Activated T-helper 1 cell treated with anti-CD3 and anti-CD28 coated beads, Interleukin-2, amount 50 U/mL, for 16 hours (primary cell): ENCODE measurements at regions not wholly inside any gene's neighbourhood (a gene's known extent, or its start where the extent isn't known, plus 50 kb on each side); places are given as distances from the start of the nearest gene placed in this dataset.

ENCODE experiments used
- DNase-seq, 2 donors: peaks; one replicate each; pipeline ENCODE4 v3.0.0-alpha.2; 2020; ENCODE audit warnings: low read depth in 1 of 2, low spot score in 1 of 2

DNA sequence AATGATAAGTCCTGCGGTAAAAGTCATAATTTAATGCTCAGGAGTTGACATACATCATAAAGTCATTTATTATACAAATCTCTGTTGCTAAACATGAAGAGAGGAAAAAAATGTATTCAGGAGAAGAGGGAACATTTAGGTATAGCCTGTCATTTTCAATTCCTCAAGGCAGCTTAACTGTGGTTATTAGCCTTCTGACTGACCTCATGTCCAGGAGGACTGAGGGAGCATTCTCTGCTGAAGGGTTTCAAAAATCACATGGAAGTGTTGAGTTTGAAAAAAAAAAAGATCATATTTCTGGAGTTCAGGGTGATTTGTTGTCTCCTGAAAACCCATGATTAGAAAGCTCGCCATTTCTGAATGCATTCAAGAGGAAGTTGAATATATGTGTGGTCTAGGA, 1371.1 kb upstream of the LRRTM1 start:
- DNase-seq: no peak

DNA sequence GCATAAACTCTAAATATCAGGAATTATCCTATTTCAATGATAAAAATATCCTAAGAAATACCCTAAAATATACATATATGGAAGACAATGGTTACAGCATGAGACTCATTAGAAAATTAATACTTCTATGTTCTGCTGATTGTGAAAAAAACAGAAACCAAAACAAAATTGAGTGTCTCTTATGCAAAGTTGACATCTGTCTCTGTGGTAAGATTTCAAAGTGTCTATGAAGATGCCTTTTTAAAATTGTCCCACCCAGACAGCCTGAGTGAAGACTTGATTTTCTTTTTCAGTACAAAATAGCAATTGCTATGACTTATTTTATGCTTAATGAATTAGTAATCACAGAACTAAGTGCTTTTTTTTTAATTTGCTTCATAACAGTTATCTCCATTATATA, 1368.4 kb upstream of the LRRTM1 start:
- no peak for DNase-seq

DNA sequence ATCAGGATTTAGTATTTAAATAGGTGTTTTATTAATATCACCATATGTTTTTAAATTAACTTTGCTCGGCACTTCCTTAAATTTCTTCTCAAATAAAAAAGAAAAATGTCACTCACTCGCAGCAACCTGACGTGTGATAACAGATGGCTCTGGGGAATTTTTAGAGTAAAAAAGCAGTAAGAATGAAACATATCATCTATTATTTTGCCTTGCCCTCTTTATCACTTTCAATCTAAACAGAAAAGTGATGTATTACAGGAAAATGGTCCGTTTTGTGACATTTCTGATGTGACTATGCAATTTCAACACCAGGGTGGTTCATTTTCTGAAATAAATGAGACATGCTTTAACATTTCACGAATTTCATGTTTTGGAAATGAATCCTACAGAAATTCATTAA, 1368.0 kb upstream of the LRRTM1 start:
- no peak for DNase-seq

DNA sequence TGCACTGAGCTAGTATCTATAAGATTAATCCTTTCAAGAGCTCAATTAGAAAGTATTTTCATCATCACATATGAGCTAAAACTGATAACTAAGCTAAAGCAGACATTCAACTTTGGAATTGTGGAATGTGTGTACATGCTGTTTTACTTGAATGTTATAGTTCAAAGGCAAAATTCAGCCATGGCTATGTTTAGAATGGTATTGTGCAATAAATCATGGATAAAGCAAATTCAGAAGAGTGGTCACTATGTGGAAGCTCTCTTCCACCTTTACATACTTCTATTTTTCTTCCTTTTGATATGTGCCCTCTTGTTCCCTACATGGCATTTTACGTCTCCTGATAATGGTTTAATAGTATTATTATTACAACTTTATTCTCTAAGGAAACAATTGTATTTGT, 1366.3 kb upstream of the LRRTM1 start:
- no peak for DNase-seq

DNA sequence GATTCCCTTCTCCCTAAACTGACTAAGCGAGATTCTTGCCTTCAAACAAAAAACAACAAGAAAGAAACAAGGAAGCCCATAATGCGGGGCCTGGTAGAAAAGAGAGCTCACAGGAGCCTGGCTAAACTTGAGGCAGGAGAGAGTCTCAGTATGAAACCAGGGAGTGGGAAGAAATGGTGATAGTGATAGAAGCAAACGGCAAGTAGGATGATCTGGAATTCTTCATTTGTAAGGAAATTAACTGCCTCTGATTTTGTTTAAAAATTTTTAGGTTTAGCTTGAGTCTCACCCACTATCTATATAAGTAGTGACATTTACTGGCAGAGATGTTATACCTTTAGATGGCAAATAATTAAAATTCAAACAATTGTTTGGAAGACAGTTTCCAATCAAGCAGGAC, 1356.5 kb upstream of the LRRTM1 start:
- DNase-seq: no peak

DNA sequence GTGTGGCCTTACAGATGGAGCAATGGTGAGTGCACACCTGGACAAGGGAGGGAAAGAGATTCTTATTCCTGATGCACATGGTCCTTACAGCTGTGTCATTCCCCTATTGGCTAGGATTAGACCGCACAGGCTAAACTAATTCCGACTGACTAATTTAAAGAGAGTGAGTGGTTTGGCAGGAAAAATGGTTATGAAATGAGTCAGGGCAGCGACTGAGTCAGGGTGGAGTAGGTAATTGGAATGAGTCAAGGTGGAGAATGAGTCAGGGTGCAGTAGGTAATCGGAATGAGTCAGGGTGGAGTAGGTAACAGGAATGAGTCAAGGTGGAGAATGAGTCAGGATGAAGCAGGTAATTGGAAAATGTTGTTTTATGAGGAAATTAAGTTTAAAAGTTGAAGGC, 1353.7 kb upstream of the LRRTM1 start:
- DNase-seq: no peak

DNA sequence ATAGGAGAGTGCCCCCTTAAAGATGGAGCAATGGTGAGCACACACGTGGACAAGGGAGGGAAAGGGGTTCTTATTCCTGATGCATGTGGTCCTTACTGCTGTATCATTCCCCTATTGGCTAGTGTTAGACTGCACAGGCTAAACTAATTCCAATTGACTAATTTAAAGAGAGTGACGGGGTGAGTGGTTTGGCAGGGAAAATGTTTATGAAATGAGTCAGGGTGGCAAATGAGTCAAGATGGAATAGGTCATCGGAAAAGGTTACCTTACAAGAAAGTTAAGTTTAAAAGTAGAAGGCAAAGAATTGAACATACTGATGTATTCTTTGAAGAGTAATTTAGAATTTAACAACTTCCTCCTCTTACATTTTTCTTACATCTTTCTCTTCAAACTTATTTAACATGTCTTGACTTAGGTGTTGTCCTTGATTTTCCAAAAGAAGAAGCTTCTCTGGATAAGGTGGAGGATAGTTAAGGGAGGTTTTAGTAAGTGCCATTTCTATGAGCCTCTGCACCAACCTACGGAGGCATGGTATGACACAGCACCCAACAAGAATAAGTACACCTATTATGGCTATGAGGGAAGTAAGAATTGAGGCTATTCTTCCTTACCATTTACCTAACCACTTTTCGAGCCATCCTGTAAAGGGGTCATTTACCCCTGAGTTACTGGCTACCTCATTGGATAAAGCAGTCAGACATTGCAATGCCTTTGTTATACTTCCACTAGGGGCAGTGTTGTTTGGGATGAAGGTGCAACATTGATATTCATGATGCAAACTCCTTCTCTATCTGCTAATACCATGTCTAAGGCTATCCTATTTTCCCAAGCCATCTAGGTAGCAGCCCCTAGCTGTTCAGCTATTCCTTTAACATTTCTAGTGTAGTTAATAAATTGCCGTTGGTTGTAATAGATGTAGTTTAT, 1345.8 kb upstream of the LRRTM1 start:
- DNase-seq: no peak

DNA sequence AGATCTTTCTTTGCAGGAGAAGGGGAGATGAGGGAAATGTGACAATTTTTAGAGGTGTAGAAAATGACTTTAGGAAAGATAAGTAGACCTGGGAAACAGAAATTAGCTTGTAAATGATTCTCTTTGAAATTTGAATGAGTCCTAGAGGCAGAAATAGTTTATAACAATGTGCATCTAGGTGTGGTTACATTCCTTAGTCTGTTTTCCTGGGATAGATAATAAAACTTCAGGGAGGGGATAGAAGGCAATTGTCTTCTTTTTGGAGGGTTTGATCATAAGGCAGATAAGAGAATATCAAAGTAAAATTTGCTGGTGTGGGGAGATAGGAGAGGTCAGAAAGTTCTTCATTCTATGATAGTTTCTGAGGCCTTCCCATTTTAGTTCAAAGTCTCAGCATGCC, 1344.3 kb upstream of the LRRTM1 start:
- DNase-seq: no peak

DNA sequence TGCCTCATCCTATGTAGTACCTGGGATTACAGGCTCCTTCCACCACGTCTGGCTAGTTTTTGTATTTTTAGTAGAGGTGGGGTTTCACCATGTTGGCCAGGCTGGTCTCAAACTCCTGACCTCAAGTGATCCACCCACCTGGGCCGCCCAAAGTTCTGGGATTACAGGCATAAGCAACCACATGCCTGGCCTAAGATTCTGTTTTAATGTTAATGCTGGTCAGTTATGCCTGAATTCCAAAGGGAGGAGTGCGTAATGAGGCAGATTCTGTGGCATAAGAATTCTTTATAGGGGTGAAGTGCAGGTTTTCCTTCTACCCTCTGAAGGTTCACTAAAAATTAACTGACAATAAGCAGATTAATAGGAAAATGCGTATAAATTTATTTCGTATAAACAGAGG, 1343.8 kb upstream of the LRRTM1 start:
- no peak for DNase-seq

DNA sequence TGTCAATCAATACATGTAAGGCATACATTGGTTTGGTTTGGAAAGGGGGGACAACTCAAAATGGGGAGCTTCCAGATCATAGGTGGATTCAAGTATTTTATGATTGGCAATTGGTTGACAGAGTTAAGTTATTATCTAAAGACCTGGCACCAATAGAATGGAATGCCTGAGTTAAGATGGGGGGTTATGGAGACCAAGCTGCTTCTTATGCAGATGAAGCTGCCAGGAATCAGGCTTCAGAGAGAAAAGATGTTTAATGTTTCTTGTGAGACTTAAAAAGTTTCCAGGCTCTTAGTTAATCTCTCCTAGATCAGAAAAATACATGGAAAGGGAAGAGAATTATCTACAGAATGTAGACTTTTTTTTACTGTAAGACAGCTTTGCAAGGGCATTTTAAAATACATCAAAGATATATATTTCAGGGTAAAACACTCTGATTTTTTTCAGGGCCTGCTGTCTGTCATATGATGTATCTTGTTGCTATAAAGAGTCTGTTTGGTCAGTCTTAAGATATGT, 1343.2 kb upstream of the LRRTM1 start:
- DNase-seq: no peak

DNA sequence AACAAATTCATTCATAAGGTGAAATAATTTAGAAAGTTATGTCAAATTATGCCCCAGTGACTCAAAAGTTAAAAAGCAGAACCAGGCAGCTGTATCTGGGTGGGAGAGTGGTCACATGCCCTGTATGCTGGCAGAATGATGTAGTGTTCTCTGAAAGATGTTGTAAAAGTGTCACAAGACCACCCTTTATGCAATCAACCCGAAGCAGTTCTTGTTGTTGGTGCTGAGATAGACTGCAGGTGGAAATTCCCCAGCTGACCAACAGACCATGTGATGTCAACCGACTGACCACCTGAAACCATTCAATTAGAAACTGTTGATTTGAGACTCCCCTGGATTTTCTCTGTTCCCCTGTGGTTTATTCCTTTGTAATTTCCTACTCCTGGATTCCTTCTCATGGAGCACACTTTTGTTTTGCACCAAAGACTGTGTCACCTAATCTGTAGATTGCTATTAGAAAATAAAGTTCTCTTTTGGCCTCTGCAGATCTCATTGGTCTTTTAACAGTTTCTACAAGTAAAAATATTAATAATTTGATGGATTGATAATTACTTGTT, 1341.3 kb upstream of the LRRTM1 start:
- DNase-seq: no peak

DNA sequence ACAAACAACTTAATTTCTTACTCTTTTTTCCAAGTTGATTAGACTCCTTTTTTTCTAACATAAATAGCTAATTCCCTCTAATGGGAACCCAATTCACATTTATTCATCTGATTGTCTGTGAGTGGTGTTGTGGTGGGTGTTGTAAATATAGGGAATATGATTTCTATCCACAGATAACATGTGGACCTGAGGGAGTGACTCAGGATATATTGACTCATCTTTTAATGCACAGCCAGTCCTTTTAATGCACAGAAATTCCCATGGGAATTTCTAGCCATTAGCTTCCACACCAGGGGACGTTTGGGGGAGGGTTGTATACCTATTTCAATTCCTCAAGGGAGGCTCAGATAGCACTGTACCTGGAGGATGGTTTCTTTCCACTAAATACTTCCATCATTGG, 1339.6 kb upstream of the LRRTM1 start:
- DNase-seq: no peak

DNA sequence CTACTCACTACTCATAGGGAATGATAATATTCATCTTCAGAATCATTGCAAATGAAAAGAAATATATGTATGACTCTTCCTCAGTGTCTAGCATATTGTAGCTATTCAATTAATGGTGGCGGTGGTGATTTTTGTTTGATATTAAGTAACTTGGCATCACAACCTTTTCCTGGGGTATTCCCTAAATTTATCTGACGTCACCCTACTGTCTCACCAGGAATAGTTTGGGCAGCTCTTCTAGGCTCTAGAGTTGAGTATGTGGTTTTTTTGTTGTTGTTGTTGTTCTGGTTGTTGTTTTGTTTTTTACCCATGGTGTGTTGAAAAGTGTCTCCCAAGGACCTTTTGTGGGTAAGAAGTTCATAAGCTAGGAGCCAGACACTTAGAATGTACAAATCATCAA, 1320.3 kb upstream of the LRRTM1 start:
- DNase-seq: no peak

DNA sequence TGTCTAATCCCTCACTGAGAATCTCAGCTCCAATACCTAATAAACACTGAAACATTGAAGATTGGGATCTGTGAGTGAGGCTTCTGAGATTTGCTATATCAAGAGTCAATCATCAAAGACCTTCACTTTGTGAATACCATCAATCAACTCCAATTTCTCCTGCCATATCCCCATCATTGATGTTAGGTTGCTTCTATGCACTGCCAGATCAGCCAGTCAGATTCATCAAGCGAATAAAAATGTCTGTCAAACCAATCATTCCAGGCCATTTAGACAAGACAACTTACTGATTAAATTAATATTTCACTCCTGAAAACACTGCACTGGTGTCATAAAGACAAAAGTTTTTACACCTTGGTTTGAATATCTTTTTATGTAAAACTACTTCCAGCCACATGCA, 1295.5 kb upstream of the LRRTM1 start:
- DNase-seq: no peak

DNA sequence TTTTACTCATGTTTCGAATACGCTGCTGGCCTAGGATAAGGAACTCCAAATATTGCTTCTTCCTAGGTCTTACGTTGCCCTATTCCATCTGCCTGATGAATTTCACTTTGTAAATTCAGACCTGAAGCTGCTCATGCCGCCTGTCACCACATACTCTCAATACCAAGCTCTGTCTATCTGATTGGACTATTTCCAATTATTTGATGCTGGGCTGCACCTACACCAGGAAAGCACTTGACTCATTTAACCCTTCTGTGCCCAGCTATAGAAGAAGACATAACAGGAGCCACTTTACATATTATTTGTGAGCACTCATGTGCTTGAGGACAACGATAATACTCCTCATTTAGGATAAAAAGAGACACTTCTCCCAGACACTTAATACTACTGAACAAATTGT, 1293.9 kb upstream of the LRRTM1 start:
- DNase-seq: no peak

DNA sequence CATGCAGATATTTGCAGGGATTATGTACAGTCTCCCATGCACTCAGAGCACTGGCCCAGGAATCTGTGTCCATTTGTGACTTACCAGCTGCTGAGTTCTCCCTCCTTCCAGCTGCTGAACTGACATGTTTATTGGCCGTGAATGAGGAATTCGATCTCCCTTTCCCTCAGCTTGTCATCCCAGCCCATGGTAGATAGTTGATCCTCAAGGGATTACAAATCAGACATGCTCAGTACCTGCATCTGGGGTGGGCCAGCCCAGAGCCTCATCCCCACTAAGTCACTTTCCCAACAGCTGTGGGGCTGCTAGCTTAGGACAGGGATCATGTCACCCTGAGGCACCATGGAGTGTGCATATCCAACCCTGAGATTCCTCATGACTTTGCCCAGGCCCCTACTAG, 1284.9 kb upstream of the LRRTM1 start:
- DNase-seq: no peak

DNA sequence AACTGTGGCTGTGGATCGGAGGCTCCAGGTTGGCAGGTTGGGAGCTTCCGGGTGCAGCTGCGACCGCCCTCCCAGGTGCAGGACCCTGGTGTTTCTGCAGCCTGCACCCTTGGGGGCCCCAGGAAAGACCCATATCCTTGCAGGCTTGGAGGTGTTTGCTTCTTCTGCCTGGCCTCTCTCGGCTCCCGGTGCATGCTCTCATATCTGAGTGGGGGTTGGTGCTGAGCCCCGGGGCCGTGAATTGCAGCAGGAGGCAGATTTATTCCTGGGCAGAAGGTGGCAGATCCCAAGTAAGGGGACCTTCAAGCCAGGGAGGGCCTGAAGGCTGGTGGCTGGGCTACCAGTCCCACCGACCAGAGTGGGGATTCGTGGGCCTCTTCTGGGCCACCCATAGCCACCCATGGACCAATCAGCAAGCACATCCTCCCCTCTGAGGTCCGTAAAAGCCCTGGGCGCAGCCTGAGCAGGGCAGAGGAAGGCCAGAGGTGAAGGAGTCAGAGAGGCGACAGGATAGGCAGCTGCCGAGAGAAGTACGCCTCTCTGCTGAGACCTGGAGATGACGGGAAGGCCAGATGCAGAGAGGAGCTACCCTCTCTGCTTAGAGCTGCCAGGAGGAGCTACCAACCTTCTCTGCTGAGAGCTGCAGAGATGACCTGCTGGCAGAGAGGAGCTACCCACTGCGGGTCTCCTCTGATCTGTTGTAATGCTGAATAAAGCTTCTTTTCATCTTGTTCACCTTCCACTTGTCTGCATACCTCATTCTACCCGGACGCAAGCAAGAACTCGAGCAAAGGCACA, 1279.0 kb upstream of the LRRTM1 start:
- DNase-seq: no peak

DNA sequence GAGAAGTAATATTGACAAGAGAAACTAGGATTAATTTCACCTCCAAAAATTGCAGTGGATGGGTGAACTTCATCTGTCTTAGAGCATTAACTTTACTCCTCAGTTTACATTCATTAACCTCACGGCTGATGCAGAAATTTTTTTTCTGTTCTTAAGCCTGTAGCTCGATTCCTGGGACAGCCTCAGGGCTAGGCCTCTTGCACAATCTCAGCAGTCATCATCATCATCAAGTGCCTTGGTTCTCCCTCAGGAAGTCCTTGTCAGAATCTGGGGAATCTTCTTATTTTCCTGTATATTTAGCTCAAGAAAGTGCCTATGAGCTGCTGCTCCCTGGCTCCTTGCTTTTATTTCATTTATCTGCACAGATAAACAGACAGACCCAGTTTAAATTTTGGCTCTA, 1272.2 kb upstream of the LRRTM1 start:
- no peak for DNase-seq

DNA sequence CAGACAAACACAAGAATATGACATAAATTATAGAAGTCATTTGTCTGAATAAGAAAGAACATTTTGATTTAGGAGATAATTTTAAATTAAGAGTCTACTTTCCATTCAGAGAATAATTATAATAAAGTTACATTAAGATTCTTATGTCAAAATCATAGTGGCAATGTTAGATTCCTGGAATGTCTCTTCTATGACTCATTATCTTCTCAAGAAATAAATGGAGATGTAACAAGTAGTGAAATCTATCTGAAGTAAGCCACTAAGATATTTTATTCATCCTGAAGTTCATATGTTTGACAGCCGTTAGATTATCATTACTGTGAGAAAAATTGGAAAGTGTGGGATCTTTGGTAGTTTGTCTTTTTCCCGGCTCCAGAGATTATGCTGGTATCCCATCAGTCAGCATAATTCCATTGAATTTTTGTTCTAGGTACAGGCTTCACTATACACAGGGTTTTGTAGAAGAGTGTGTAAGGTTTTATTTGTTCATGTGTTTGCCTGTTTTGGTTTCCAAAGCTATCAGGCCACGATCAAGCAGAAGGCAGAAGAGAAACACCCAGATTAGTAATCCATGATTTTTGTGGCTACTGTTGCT, 1246.6 kb upstream of the LRRTM1 start:
- DNase-seq: no peak

DNA sequence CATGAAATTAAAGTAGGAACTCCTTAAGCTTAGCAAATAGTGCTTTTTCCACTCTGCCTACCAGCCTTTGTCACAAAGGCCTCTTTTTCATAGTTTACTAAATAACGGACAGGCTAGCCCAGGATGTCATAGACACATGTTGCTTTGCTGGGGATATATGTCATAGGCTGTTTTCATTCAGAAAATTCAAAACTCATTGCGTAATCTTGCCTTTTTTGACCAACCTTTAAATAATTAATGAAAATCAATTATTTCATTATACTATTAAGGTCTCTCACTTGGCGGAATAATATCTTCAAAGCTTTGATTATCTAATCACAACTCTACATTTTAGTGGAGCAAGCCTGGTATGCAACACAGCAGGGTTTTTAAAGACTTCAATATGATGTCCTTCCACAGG, 1245.7 kb upstream of the LRRTM1 start:
- DNase-seq: no peak

DNA sequence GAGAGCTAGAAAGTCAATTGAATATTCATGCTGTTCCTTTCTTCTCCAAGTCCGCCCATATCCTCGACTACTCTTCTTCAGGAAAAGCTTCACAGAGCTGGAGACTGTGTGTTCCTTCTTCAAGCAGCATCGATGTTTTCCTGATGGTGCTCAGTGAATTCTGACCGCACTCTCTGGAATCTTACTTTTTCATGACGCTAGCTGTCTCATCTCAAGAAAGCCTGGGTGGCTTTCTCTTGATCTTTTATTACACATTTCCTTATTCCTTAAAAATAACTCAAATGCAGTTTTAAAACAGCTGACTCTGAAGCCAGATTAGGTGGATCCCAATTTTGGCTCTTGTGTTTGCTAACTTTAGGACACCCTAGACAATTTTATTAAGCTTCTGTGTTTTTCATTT, 1245.1 kb upstream of the LRRTM1 start:
- DNase-seq: no peak

DNA sequence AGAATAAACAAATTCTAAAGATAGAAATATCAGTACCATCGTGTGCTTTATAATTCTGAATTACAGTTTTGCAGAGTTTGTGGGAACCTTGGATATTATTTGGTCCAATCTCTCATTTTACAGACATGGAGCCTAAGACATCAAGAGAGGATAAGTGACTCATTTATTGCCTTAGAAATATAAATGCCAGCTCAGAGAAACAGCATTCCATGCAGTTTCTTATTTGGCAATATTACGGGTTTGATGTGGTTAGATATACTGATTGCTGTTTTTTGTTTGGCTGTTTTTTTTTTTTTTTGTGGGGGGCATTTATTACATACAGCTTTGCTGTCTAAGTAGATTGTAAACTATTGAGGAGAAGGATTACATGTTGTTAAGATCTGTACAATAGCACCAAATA, 1241.1 kb upstream of the LRRTM1 start:
- no peak for DNase-seq
